Astrocyte of the spinal cord (primary cell): ENCODE measurements at regions not wholly inside any gene's neighbourhood (a gene's known extent, or its start where the extent isn't known, plus 50 kb on each side); places are given as distances from the start of the nearest gene placed in this dataset.

ENCODE experiments used
- DNase-seq: peaks from one replicate; pipeline ENCODE4 v3.0.0; 2011; ENCODE audit warnings: low read depth, low spot score
- H3K4me3 ChIP-seq: 2 replicates; pipeline ENCODE4 v1.5.1; 2011; ENCODE audit warnings: low read depth, mild to moderate bottlenecking, low read length, moderate library complexity
- in situ Hi-C: cut with HindIII; loops from 2 replicates; pipeline ENCODE4 v1.10.0; 2017; ENCODE audit warnings: low sequenced_read_pairs
- TF ChIP-seq, protein P1 (sequence below): IDR thresholded peaks from 2 replicates; pipeline ENCODE4 v1.5.1; 2012; ENCODE audit warnings: low read depth, mild to moderate bottlenecking, low read length, inconsistent platforms

DNA sequence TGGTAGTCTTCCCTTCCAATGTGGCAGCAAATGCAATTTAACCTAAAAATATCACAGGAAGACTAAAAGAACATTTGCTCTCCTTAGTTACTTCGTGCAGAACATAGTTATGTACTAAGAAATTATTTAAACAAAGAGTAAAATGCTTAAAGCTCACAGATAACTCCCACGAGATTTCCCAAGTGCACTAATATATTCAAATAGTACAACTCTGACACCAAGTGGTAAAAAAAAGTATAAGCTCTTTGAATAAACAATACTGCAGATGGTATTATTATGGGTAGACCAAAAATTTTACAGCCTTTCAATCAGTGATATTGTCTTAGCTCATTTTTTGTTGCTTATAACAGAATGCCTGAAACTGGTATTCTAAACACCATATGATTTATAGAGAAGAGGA lies 52.8 kb upstream of the FILIP1 start:
- peak; percentile 52 for DNase-seq
- TF ChIP-seq, protein P1, sequence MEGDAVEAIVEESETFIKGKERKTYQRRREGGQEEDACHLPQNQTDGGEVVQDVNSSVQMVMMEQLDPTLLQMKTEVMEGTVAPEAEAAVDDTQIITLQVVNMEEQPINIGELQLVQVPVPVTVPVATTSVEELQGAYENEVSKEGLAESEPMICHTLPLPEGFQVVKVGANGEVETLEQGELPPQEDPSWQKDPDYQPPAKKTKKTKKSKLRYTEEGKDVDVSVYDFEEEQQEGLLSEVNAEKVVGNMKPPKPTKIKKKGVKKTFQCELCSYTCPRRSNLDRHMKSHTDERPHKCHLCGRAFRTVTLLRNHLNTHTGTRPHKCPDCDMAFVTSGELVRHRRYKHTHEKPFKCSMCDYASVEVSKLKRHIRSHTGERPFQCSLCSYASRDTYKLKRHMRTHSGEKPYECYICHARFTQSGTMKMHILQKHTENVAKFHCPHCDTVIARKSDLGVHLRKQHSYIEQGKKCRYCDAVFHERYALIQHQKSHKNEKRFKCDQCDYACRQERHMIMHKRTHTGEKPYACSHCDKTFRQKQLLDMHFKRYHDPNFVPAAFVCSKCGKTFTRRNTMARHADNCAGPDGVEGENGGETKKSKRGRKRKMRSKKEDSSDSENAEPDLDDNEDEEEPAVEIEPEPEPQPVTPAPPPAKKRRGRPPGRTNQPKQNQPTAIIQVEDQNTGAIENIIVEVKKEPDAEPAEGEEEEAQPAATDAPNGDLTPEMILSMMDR: peak; percentile 19
- H3K4me3 ChIP-seq: no peak overlapping the region
- in situ Hi-C loops: no loop called here

GRCh38 chr6:75550544-75551167 lies 51.0 kb upstream of the SENP6 start:
- DNase-seq: no peak
- TF ChIP-seq, protein P1: no peak
- in situ Hi-C loops: no loop called here
- H3K4me3 ChIP-seq: no peak overlapping the region

GRCh38 chr6:75551367-75551952 lies 50.2 kb upstream of the SENP6 start:
- no peak for DNase-seq
- TF ChIP-seq, protein P1: no peak
- H3K4me3 ChIP-seq: no peak overlapping the region
- in situ Hi-C loops: no loop called here
